ENCODE measurements at regions not wholly inside any gene's neighbourhood (a gene's known extent, or its start where the extent isn't known, plus 50 kb on each side); places are given as distances from the start of the nearest gene placed in this dataset.

DNA sequence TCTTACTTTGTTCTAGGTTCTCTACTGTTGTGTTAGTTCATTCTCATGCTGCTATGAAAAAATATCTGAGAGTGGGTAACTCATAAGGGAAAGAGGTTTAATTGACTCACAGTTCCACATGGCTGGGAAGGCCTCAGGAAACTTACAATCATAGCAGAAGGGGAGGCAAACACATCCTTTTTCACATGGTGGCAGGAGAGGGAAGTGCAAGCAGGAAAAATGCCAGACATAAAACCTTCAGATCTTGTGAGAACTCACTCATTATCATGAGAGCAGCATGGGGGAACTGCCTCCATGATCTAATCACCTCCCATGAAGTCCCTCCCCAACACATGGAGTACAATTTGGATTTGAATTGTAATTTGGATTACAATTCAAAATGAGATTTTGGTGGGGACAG lies 69.6 kb downstream of the MGST1 start:
- TF ChIP-seq, protein P1, sequence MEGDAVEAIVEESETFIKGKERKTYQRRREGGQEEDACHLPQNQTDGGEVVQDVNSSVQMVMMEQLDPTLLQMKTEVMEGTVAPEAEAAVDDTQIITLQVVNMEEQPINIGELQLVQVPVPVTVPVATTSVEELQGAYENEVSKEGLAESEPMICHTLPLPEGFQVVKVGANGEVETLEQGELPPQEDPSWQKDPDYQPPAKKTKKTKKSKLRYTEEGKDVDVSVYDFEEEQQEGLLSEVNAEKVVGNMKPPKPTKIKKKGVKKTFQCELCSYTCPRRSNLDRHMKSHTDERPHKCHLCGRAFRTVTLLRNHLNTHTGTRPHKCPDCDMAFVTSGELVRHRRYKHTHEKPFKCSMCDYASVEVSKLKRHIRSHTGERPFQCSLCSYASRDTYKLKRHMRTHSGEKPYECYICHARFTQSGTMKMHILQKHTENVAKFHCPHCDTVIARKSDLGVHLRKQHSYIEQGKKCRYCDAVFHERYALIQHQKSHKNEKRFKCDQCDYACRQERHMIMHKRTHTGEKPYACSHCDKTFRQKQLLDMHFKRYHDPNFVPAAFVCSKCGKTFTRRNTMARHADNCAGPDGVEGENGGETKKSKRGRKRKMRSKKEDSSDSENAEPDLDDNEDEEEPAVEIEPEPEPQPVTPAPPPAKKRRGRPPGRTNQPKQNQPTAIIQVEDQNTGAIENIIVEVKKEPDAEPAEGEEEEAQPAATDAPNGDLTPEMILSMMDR (conservative IDR thresholded peaks at IDR 0.05 in 1 of 2, IDR thresholded peaks at IDR 0.05 in 1 of 2; ENCODE audit: low read depth in 1 of 2, low read length in 2 of 2): no peak
- TF ChIP-seq EZH2 (IDR thresholded peaks at IDR 0.05; ENCODE audit: low read length, missing control alignments): no peak
